MM.1S (cell line): ENCODE measurements at regions not wholly inside any gene's neighbourhood (a gene's known extent, or its start where the extent isn't known, plus 50 kb on each side); places are given as distances from the start of the nearest gene placed in this dataset.

Experiments used
- DNase-seq: peaks from one replicate; pipeline ENCODE4 v3.0.0-alpha.2; 2015
- H2AFZ ChIP-seq: fragments of 300-600 bp; sonication (generic); 2 replicates; pipeline ENCODE4 v1.6.0; 2016; ENCODE audit warnings: antibody characterized with exemption, low read length
- H3F3A ChIP-seq: fragments of 300-600 bp; sonication (generic); 2 replicates; pipeline ENCODE4 v1.6.1; 2016; ENCODE audit warnings: mild to moderate bottlenecking, antibody characterized with exemption, low read length, moderate library complexity, mixed read lengths; ENCODE audit not compliant: insufficient read depth
- H3K27ac ChIP-seq: fragments of 300-600 bp; sonication (generic); 2 replicates; pipeline ENCODE4 v1.5.1; 2016; ENCODE audit warnings: mild to moderate bottlenecking, low read length
- H3K27me3 ChIP-seq: fragments of 300-600 bp; sonication (generic); replicated peaks from 2 replicates; pipeline ENCODE4 v1.6.0; 2016; ENCODE audit warnings: low read length; ENCODE audit not compliant: insufficient read depth
- H3K36me3 ChIP-seq: fragments of 300-600 bp; sonication (generic); replicated peaks from 2 replicates; pipeline ENCODE4 v1.6.1; 2016; ENCODE audit warnings: mild to moderate bottlenecking, low read length, mixed read lengths; ENCODE audit not compliant: insufficient read depth
- H3K4me1 ChIP-seq: fragments of 300-600 bp; sonication (generic); 2 replicates; pipeline ENCODE4 v1.6.1; 2016; ENCODE audit warnings: low read length, mixed read lengths
- H3K4me2 ChIP-seq: fragments of 300-600 bp; sonication (generic); 2 replicates; pipeline ENCODE4 v1.6.0; 2016; ENCODE audit warnings: low read depth, low read length
- H3K4me3 ChIP-seq: fragments of 300-600 bp; sonication (generic); 2 replicates; pipeline ENCODE4 v1.5.1; 2016; ENCODE audit warnings: low read length, mixed read lengths
- H3K79me2 ChIP-seq: fragments of 300-600 bp; sonication (generic); 2 replicates; pipeline ENCODE4 v1.6.1; 2016; ENCODE audit warnings: mixed run types, low read length, mixed read lengths
- H3K9ac ChIP-seq: fragments of 300-600 bp; sonication (generic); 2 replicates; pipeline ENCODE4 v1.6.1; 2016; ENCODE audit warnings: low read length, mixed read lengths
- H3K9me2 ChIP-seq: fragments of 300-600 bp; sonication (generic); replicated peaks from 2 replicates; pipeline ENCODE4 v1.6.1; 2016; ENCODE audit warnings: mild to moderate bottlenecking, low read length, mixed read lengths; ENCODE audit not compliant: insufficient read depth
- H3K9me3 ChIP-seq: fragments of 300-600 bp; sonication (generic); replicated peaks from 2 replicates; pipeline ENCODE4 v1.6.1; 2016; ENCODE audit warnings: mild to moderate bottlenecking, low read length, mixed read lengths; ENCODE audit not compliant: insufficient read depth
- H4K20me1 ChIP-seq: fragments of 300-600 bp; sonication (generic); 2 replicates; pipeline ENCODE4 v1.6.1; 2016; ENCODE audit warnings: mild to moderate bottlenecking, low read length, moderate library complexity, mixed read lengths; ENCODE audit not compliant: insufficient read depth
- EZH2 ChIP-seq: fragments of 300-600 bp; sonication (generic); optimal IDR thresholded peaks from 2 replicates; pipeline ENCODE3; 2017; ENCODE audit warnings: low read depth, mild to moderate bottlenecking, antibody characterized with exemption, low read length, mixed read lengths
- EZH2phosphoT487 ChIP-seq: fragments of 300-600 bp; sonication (generic); IDR thresholded peaks from 2 replicates; pipeline ENCODE4 v1.6.1; 2018; ENCODE audit warnings: antibody characterized with exemption, low read length
- TF ChIP-seq, protein P1 (sequence below): fragments of 300-600 bp; sonication (generic); IDR thresholded peaks from 2 replicates; pipeline ENCODE4 v1.5.1; 2016; ENCODE audit warnings: antibody characterized with exemption, low read length, mixed read lengths

DNA sequence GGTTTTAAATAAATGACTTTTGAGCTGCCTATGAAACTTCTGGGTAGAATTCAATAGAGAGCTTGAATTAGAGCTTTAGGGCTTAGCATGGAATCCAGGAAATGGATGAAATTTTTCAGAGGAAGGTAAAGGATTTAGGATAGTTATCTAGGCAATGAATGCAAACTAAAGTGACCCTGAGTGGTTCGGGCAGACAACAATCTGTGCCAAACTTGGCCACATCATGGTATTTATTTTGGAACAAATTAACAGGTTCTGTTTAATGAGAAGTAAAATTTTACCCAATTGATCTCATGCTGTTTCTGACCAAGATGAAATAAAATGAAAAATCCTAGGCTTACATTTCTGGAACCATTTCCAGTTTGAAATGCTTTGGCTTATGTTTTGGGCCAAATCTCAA, 934.4 kb downstream of the MAT2B start:
- Histone ChIP-seq H3K9ac (no peak overlapping the region), H3K4me2 (no peak overlapping the region)

DNA sequence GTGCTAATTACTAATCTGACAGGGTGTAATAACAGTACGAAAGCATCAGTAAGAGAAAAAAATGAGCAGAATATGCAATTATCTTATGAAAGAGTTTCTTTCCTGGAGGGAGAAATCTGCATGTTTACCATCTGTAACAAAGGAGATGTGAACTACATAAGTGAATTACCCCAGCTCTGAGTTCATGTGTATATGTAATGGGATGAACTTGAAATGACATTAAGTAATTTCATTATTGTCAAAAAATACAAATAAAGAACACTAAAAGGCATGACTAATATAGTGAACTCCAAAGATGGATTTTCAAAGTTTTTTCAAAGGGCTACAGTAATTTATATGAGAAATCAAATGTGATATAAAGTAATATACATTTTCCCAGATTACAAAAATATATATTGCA, 944.0 kb downstream of the MAT2B start:
- H3K79me2 ChIP-seq, result no peaks in the 10 kb centered on the region
- H3K27me3 ChIP-seq, result no peaks in the 10 kb centered on the region
- no peak overlapping the region for H3K4me3 ChIP-seq
- no peak for DNase-seq
- no peaks in the 10 kb centered on the region for H4K20me1 ChIP-seq
- no peaks in the 10 kb centered on the region for H3K36me3 ChIP-seq
- H3K9me3 ChIP-seq, result no peaks in the 10 kb centered on the region
- no peaks in the 10 kb centered on the region for H3F3A ChIP-seq
- no peak overlapping the region for H3K9ac ChIP-seq
- TF ChIP-seq EZH2, result no peak
- H3K4me2 ChIP-seq, result no peak overlapping the region
- no peak overlapping the region for H3K27ac ChIP-seq
- no peaks in the 10 kb centered on the region for H3K9me2 ChIP-seq
- no peaks in the 10 kb centered on the region for H3K4me1 ChIP-seq
- no peak overlapping the region for H2AFZ ChIP-seq

More for the DNA sequence above, 934.4 kb downstream of the MAT2B start:
- no peaks in the 10 kb centered on the region for H3F3A ChIP-seq
- no peak overlapping the region for H3K4me3 ChIP-seq
- no peaks in the 10 kb centered on the region for H3K9me3 ChIP-seq
- no peak for TF ChIP-seq EZH2phosphoT487
- no peak overlapping the region for H3K27ac ChIP-seq
- H3K9me2 ChIP-seq, result no peaks in the 10 kb centered on the region
- H3K79me2 ChIP-seq, result no peaks in the 10 kb centered on the region
- DNase-seq, result no peak
- no peaks in the 10 kb centered on the region for H3K4me1 ChIP-seq
- no peak overlapping the region for H2AFZ ChIP-seq
- no peaks in the 10 kb centered on the region for H3K27me3 ChIP-seq
- no peaks in the 10 kb centered on the region for H3K36me3 ChIP-seq
- no peaks in the 10 kb centered on the region for H4K20me1 ChIP-seq

DNA sequence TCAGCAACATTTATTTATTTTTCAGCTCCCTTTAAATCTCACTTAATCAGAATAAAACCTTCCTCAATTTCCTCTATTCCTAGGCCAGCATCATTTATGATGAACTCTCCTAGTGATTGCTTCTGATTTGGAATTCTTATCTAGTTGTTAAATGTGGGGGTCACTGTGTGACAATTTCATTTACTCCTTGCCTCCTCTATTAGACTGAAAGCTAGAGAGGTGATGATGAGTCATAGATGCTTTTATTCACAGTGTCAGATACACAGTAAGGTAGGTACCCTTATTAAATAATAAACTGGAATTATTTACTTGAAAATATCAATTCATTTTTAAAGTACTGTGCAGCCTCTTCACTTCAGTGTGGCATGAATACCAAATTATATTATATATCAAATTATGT, 960.6 kb downstream of the MAT2B start:
- TF ChIP-seq EZH2phosphoT487, result no peak
- no peak for TF ChIP-seq EZH2
- TF ChIP-seq, protein P1, sequence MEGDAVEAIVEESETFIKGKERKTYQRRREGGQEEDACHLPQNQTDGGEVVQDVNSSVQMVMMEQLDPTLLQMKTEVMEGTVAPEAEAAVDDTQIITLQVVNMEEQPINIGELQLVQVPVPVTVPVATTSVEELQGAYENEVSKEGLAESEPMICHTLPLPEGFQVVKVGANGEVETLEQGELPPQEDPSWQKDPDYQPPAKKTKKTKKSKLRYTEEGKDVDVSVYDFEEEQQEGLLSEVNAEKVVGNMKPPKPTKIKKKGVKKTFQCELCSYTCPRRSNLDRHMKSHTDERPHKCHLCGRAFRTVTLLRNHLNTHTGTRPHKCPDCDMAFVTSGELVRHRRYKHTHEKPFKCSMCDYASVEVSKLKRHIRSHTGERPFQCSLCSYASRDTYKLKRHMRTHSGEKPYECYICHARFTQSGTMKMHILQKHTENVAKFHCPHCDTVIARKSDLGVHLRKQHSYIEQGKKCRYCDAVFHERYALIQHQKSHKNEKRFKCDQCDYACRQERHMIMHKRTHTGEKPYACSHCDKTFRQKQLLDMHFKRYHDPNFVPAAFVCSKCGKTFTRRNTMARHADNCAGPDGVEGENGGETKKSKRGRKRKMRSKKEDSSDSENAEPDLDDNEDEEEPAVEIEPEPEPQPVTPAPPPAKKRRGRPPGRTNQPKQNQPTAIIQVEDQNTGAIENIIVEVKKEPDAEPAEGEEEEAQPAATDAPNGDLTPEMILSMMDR, result no peak
- Histone ChIP-seq H3K36me3 (no peaks in the 10 kb centered on the region), H3K4me3 (no peak overlapping the region), H4K20me1 (no peaks in the 10 kb centered on the region), H3F3A (no peaks in the 10 kb centered on the region), H2AFZ (no peak overlapping the region), H3K9me3 (no peaks in the 10 kb centered on the region), H3K27ac (no peak overlapping the region), H3K27me3 (no peaks in the 10 kb centered on the region), H3K4me2 (no peak overlapping the region), H3K9me2 (no peaks in the 10 kb centered on the region), H3K4me1 (no peaks in the 10 kb centered on the region), H3K9ac (no peak overlapping the region), H3K79me2 (no peaks in the 10 kb centered on the region)
- no peak for DNase-seq

DNA sequence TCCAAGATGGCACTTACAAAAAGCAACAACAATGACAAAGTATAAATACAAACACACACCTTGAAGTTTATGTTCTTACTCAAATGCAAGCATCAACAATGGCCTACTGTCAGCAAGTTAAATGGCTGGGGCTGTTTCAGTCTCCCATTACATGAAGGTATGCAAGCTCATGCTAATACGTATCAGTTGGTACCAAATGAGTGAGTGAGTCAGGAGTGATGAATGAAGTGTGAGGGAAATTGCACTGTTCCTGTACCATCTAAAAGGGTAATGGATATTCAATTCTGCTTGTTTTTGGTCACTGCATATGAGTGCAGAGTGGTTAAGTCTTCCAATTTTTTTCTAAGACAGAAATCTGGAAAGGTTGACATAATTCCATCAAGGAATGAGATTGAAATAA, 964.9 kb downstream of the MAT2B start:
- no peaks in the 10 kb centered on the region for H3K4me1 ChIP-seq
- TF ChIP-seq EZH2phosphoT487 (no peak), EZH2 (no peak)
- TF ChIP-seq, protein P1, result no peak

More for the DNA sequence above, 964.9 kb downstream of the MAT2B start:
- Histone ChIP-seq H3K27me3 (no peaks in the 10 kb centered on the region), H3K9ac (no peak overlapping the region), H3K36me3 (no peaks in the 10 kb centered on the region), H3F3A (no peaks in the 10 kb centered on the region), H3K4me3 (no peak overlapping the region), H2AFZ (no peak overlapping the region), H3K9me2 (no peaks in the 10 kb centered on the region), H4K20me1 (no peaks in the 10 kb centered on the region), H3K79me2 (no peaks in the 10 kb centered on the region), H3K27ac (no peak overlapping the region), H3K9me3 (no peaks in the 10 kb centered on the region), H3K4me2 (no peak overlapping the region)
- DNase-seq, result no peak
